M059J (cell line): ENCODE measurements at regions not wholly inside any gene's neighbourhood (a gene's known extent, or its start where the extent isn't known, plus 50 kb on each side); places are given as distances from the start of the nearest gene placed in this dataset.

Experiments used
- DNase-seq: peaks from one replicate; pipeline ENCODE4 v3.0.0-alpha.2; 2012; ENCODE audit warnings: low read depth

GRCh38 chr3:154060238-154061000, 60.8 kb upstream of the ARHGEF26 start:
- DNase-seq = peak; percentile 49

GRCh38 chr3:154061001-154061370, 60.2 kb upstream of the ARHGEF26 start:
- DNase-seq = no peak

- no peak for DNase-seq
Measured at GRCh38 chr3:154062513-154062912, 58.7 kb upstream of the ARHGEF26 start.

GRCh38 chr3:154071146-154071545, 50.0 kb upstream of the ARHGEF26 start:
- no peak for DNase-seq
